IMR-90 (cell line): ENCODE measurements at regions not wholly inside any gene's neighbourhood (a gene's known extent, or its start where the extent isn't known, plus 50 kb on each side); places are given as distances from the start of the nearest gene placed in this dataset.

ENCODE experiments used
- ATAC-seq: fragments of 200-7000 bp; cut with Tn5 transposase; 2 replicates; pipeline ENCODE4 v1.9.1; 2020; ENCODE audit warnings: low read depth, mild to moderate bottlenecking, moderate library complexity
- BruUV-seq: library from RNA; stranded (reverse); fragments of 400-500 nt; replicated peaks from 2 replicates; lab custom pipeline; 2021; lab: Mats Ljungman, UMichigan
- CTCF ChIA-PET: fragments of 300-600 bp; formaldehyde crosslinking; extraction: SDS; loops from one replicate; lab custom pipeline; 2021; ENCODE audit warnings: antibody characterized with exemption; lab: Yijun Ruan, JAX
- POLR2A ChIA-PET: fragments of 300-600 bp; sonication (Branson Sonifier 250); formaldehyde crosslinking; loops from one replicate; lab custom pipeline; 2022; ENCODE audit warnings: antibody characterized with exemption; ENCODE audit not compliant: unreplicated experiment; lab: Charles Lee
- DNase-seq: peaks from one replicate; pipeline ENCODE4 v3.0.0; 2013
- H2AFZ ChIP-seq: replicated peaks from 2 replicates; pipeline ENCODE3; 2013; ENCODE audit warnings: low read length, mild to moderate bottlenecking; ENCODE audit not compliant: poor library complexity
- H2AK5ac ChIP-seq: 2 replicates; pipeline ENCODE4 v1.6.1; 2013; ENCODE audit warnings: low read depth, low read length, inconsistent platforms
- H2AK9ac ChIP-seq: replicated peaks from 2 replicates; pipeline ENCODE3; 2013; ENCODE audit warnings: mild to moderate bottlenecking, low read depth, low read length, moderate library complexity; ENCODE audit not compliant: poor library complexity
- H2BK120ac ChIP-seq: 2 replicates; pipeline ENCODE4 v1.6.1; 2013; ENCODE audit warnings: low read depth, low read length, inconsistent platforms
- H2BK15ac ChIP-seq: 3 replicates; pipeline ENCODE4 v1.6.1; 2013; ENCODE audit warnings: low read depth, low read length, inconsistent platforms
- H2BK20ac ChIP-seq: 2 replicates; pipeline ENCODE4 v1.6.1; 2013; ENCODE audit warnings: low read depth, mild to moderate bottlenecking, inconsistent platforms, low read length, moderate library complexity
- H2BK5ac ChIP-seq: 2 replicates; pipeline ENCODE4 v1.6.1; 2013; ENCODE audit warnings: mild to moderate bottlenecking, low read depth, low read length, inconsistent platforms; ENCODE audit not compliant: poor library complexity, severe bottlenecking
- H3K14ac ChIP-seq: replicated peaks from 2 replicates; pipeline ENCODE4 v1.6.1; 2013; ENCODE audit warnings: low read depth, low read length, inconsistent platforms
- H3K18ac ChIP-seq: 2 replicates; pipeline ENCODE4 v1.6.1; 2013; ENCODE audit warnings: low read depth, low read length, control low read depth
- H3K23ac ChIP-seq: 2 replicates; pipeline ENCODE4 v1.6.1; 2013; ENCODE audit warnings: low read depth, low read length, inconsistent platforms
- H3K27ac ChIP-seq: 2 replicates; pipeline ENCODE4 v1.5.1; 2013; ENCODE audit warnings: mild to moderate bottlenecking, control low read depth, low read length; ENCODE audit not compliant: insufficient read depth
- H3K27me3 ChIP-seq: 2 replicates; pipeline ENCODE4 v1.6.1; 2013; ENCODE audit warnings: low read length; ENCODE audit not compliant: control insufficient read depth, insufficient read depth
- H3K36me3 ChIP-seq: 2 replicates; pipeline ENCODE4 v1.6.1; 2013; ENCODE audit warnings: low read length, mixed read lengths; ENCODE audit not compliant: control insufficient read depth, insufficient read depth
- H3K4ac ChIP-seq: 2 replicates; pipeline ENCODE4 v1.6.1; 2013; ENCODE audit warnings: low read depth, low read length, inconsistent platforms
- H3K4me1 ChIP-seq: 2 replicates; pipeline ENCODE4 v1.6.1; 2013; ENCODE audit warnings: low read length, mixed read lengths; ENCODE audit not compliant: control insufficient read depth, insufficient read depth
- H3K4me2 ChIP-seq: 2 replicates; pipeline ENCODE4 v1.6.1; 2013; ENCODE audit warnings: low read depth, mild to moderate bottlenecking, control low read depth, low read length, moderate library complexity
- H3K4me3 ChIP-seq: 2 replicates; pipeline ENCODE4 v1.5.1; 2013; ENCODE audit warnings: low read depth, mild to moderate bottlenecking, control low read depth, low read length, moderate library complexity; ENCODE audit not compliant: insufficient read depth
- H3K56ac ChIP-seq: 2 replicates; pipeline ENCODE4 v1.6.1; 2013; ENCODE audit warnings: low read length, inconsistent platforms; ENCODE audit not compliant: insufficient read depth; ENCODE audit errors: extremely low read depth
- H3K79me1 ChIP-seq, 2 experiments: 2 replicates each; pipeline ENCODE4 v1.6.1; 2013; ENCODE audit warnings: low read length in 2 of 2, inconsistent platforms in 1 of 2, low read depth in 1 of 2
- H3K9ac ChIP-seq: 2 replicates; pipeline ENCODE4 v1.6.1; 2013; ENCODE audit warnings: low read depth, low read length, control low read depth
- H3K9me1 ChIP-seq: 2 replicates; pipeline ENCODE4 v1.6.1; 2013; ENCODE audit warnings: low read length, inconsistent platforms; ENCODE audit not compliant: insufficient read depth
- H3K9me3 ChIP-seq: 2 replicates; pipeline ENCODE4 v1.6.1; 2013; ENCODE audit warnings: low read length; ENCODE audit not compliant: control insufficient read depth, insufficient read depth
- H4K20me1 ChIP-seq: 2 replicates; pipeline ENCODE4 v1.6.1; 2013; ENCODE audit warnings: low read length, inconsistent platforms; ENCODE audit not compliant: insufficient read depth
- H4K5ac ChIP-seq: 2 replicates; pipeline ENCODE4 v1.6.1; 2013; ENCODE audit warnings: mild to moderate bottlenecking, low read depth, low read length, control low read depth
- H4K8ac ChIP-seq, 2 experiments: 2 replicates each; pipeline ENCODE4 v1.6.1; 2013; ENCODE audit warnings: low read depth in 2 of 2, low read length in 2 of 2, control low read depth in 1 of 2, inconsistent platforms in 1 of 2
- H4K91ac ChIP-seq: 2 replicates; pipeline ENCODE4 v1.6.1; 2013; ENCODE audit warnings: low read depth, low read length, inconsistent platforms; ENCODE audit not compliant: insufficient read depth
- BHLHE40 ChIP-seq: fragments of 150-350 bp; IDR thresholded peaks from 2 replicates; pipeline ENCODE4 v1.6.1; 2016; ENCODE audit warnings: mild to moderate bottlenecking, low read depth, low read length
- CEBPB ChIP-seq: IDR thresholded peaks from 2 replicates; pipeline ENCODE4 v1.6.1; 2012; ENCODE audit warnings: low read depth, low read length, improper control_type of control experiment
- CHD1 ChIP-seq: IDR thresholded peaks from 2 replicates; pipeline ENCODE4 v1.6.1; 2012; ENCODE audit warnings: low read depth, low read length, improper control_type of control experiment
- CTCF ChIP-seq: conservative IDR thresholded peaks from 2 replicates; pipeline ENCODE4 v1.5.1; 2012; ENCODE audit warnings: mild to moderate bottlenecking, low read depth, low read length, improper control_type of control experiment
- ELK1 ChIP-seq: fragments of 150-350 bp; IDR thresholded peaks from 2 replicates; pipeline ENCODE4 v1.6.1; 2016; ENCODE audit warnings: low read depth, mild to moderate bottlenecking, low read length, moderate library complexity, borderline replicate concordance
- FOS ChIP-seq: fragments of 150-350 bp; IDR thresholded peaks from 2 replicates; pipeline ENCODE4 v1.6.1; 2016; ENCODE audit warnings: low read depth, low read length
- MAFK ChIP-seq: IDR thresholded peaks from 2 replicates; pipeline ENCODE4 v1.6.1; 2012; ENCODE audit warnings: low read depth, low read length, improper control_type of control experiment
- MAZ ChIP-seq: IDR thresholded peaks from 2 replicates; pipeline ENCODE4 v1.6.1; 2012; ENCODE audit warnings: low read depth, mild to moderate bottlenecking, low read length, improper control_type of control experiment, moderate library complexity, borderline replicate concordance
- MXI1 ChIP-seq: IDR thresholded peaks from 2 replicates; pipeline ENCODE4 v1.6.1; 2012; ENCODE audit warnings: low read depth, mild to moderate bottlenecking, low read length, moderate library complexity, borderline replicate concordance
- NFE2L2 ChIP-seq: fragments of 150-350 bp; IDR thresholded peaks from 2 replicates; pipeline ENCODE4 v1.6.1; 2016; ENCODE audit warnings: low read depth, mild to moderate bottlenecking, low read length
- POLR2A ChIP-seq: IDR thresholded peaks from 2 replicates; pipeline ENCODE4 v1.6.1; 2012; ENCODE audit warnings: mild to moderate bottlenecking, low read depth, low read length
- RAD21 ChIP-seq: IDR thresholded peaks from 2 replicates; pipeline ENCODE4 v1.6.1; 2012; ENCODE audit warnings: low read length, improper control_type of control experiment
- RCOR1 ChIP-seq: IDR thresholded peaks from 2 replicates; pipeline ENCODE4 v1.6.1; 2012; ENCODE audit warnings: mild to moderate bottlenecking, low read length, improper control_type of control experiment; ENCODE audit not compliant: insufficient replicate concordance
- RFX5 ChIP-seq: IDR thresholded peaks from 2 replicates; pipeline ENCODE4 v1.8.0; 2012; ENCODE audit warnings: low read depth, mild to moderate bottlenecking, low read length, moderate library complexity
- SMC3 ChIP-seq: fragments of 150-350 bp; IDR thresholded peaks from 2 replicates; pipeline ENCODE4 v1.6.1; 2016; ENCODE audit warnings: low read depth, mild to moderate bottlenecking, antibody characterized with exemption, low read length, moderate library complexity
- USF2 ChIP-seq: fragments of 150-350 bp; IDR thresholded peaks from 2 replicates; pipeline ENCODE4 v1.6.1; 2017; ENCODE audit warnings: mild to moderate bottlenecking, antibody characterized with exemption, low read length, low read depth
- WGBS, 2 experiments: methylation state at CpG; one replicate each; pipeline versions ENCODE4 v1.1.5 to v1.1.7; 2013; ENCODE audit warnings: missing lambda C conversion rate in 2 of 2; ENCODE audit not compliant: insufficient read length in 1 of 2; ENCODE audit errors: extremely low coverage in 2 of 2; 5-methylcytosine and 5-hydroxymethylcytosine counted together
- dilution Hi-C: fragments of 300-500 bp; cut with HindIII; formaldehyde crosslinking; loops from one replicate; pipeline ENCODE4 v1.14.3; 2018; ENCODE audit warnings: low sequenced_read_pairs; ENCODE audit not compliant: unreplicated experiment
- in situ Hi-C: fragments of 300-500 bp; cut with MboI; formaldehyde crosslinking; loops from 3 replicates; pipeline ENCODE4 v1.14.3; 2019; ENCODE audit warnings: low sequenced_read_pairs, inconsistent platforms, mixed read lengths
- intact Hi-C: fragments of 100-400 bp; cut with micrococcal nuclease; formaldehyde crosslinking; loops from 2 replicates; pipeline ENCODE4 v1.10.0; 2022

- H3K56ac ChIP-seq, result no peak overlapping the region
- H3K79me1 ChIP-seq, result no peaks in the 10 kb centered on the region
- H3K23ac ChIP-seq, result no peak overlapping the region
- H2BK120ac ChIP-seq, result no peak overlapping the region
- BruUV-seq, result no TSS peak
- no peak overlapping the region for H3K18ac ChIP-seq
- no peak overlapping the region for H2BK20ac ChIP-seq
- H3K4ac ChIP-seq, result no peak overlapping the region
- no peak overlapping the region for H3K4me2 ChIP-seq
- dilution Hi-C loops (no loop called here), intact Hi-C loops (no loop called here), in situ Hi-C loops (no loop called here)
- H4K8ac ChIP-seq, result no peak overlapping the region
- H2BK5ac ChIP-seq, result no peak overlapping the region
- no peak overlapping the region for H2AK9ac ChIP-seq
- H3K9me1 ChIP-seq, result no peaks in the 10 kb centered on the region
- H3K4me3 ChIP-seq, result no peak overlapping the region
- no peak overlapping the region for H3K27ac ChIP-seq
- H3K9ac ChIP-seq, result no peak overlapping the region
- ATAC-seq, result no peak
- H3K27me3 ChIP-seq, result peaks cover 42% of the 10 kb centered on the region
- no peaks in the 10 kb centered on the region for H3K4me1 ChIP-seq
- no peaks in the 10 kb centered on the region for H3K36me3 ChIP-seq
- H2BK15ac ChIP-seq, result no peak overlapping the region
- 83% methylated on average over 1 of the region's 4 CpGs; no CpG with 5 or more reads in 1 of the 2 experiments for WGBS, 2 experiments
- H4K5ac ChIP-seq, result no peak overlapping the region
- no peak overlapping the region for H2AFZ ChIP-seq
- no peak overlapping the region for H2AK5ac ChIP-seq
- no peaks in the 10 kb centered on the region for H4K20me1 ChIP-seq
- no peak overlapping the region for H3K14ac ChIP-seq
- H4K91ac ChIP-seq, result no peak overlapping the region
- DNase-seq, result no peak
- ChIA-PET CTCF (no interaction called here), POLR2A (no interaction called here)
- no peaks in the 10 kb centered on the region for H3K9me3 ChIP-seq
- TF ChIP-seq POLR2A (no peak), SMC3 (no peak), ELK1 (no peak), MXI1 (no peak), CHD1 (no peak), RCOR1 (no peak), MAZ (no peak), FOS (no peak), NFE2L2 (no peak), USF2 (no peak), BHLHE40 (no peak), MAFK (no peak), RAD21 (no peak), CEBPB (no peak), CTCF (no peak), RFX5 (no peak)
Measured at GRCh38 chr17:77884967-77885641, 73.4 kb upstream of the TNRC6C start.
